ENCODE measurements at regions not wholly inside any gene's neighbourhood (a gene's known extent, or its start where the extent isn't known, plus 50 kb on each side); places are given as distances from the start of the nearest gene placed in this dataset.
"Not testable (repeated sequence)": the region's sequence is repeated elsewhere in the genome, so short reads cannot be mapped to it uniquely, and the experiment has no call there.

- not testable (repeated sequence) for H3K4me3 ChIP-seq (ENCODE audit: low read depth in 1 of 2, low read length in 2 of 2); H4K20me1 ChIP-seq (ENCODE audit: insufficient read depth, low read length); H3K36me3 ChIP-seq (ENCODE audit: insufficient read depth, low read length); H3K4me1 ChIP-seq (ENCODE audit: insufficient read depth, low read length); H3K9ac ChIP-seq (ENCODE audit: low read depth, low read length); H3K27me3 ChIP-seq (ENCODE audit: insufficient read depth, low read length, poor library complexity); H3K27ac ChIP-seq (ENCODE audit: low read length); H3K4me2 ChIP-seq (ENCODE audit: insufficient read depth, low read length); H3K79me2 ChIP-seq (ENCODE audit: insufficient read depth, low read length); H2AFZ ChIP-seq (ENCODE audit: low read depth, low read length); ATAC-seq (ENCODE audit: insufficient read depth, low read depth); H3K9me3 ChIP-seq (ENCODE audit: insufficient read depth, low read length, severe bottlenecking)
- peak; percentile 56 for DNase-seq
- TF ChIP-seq, protein P1, sequence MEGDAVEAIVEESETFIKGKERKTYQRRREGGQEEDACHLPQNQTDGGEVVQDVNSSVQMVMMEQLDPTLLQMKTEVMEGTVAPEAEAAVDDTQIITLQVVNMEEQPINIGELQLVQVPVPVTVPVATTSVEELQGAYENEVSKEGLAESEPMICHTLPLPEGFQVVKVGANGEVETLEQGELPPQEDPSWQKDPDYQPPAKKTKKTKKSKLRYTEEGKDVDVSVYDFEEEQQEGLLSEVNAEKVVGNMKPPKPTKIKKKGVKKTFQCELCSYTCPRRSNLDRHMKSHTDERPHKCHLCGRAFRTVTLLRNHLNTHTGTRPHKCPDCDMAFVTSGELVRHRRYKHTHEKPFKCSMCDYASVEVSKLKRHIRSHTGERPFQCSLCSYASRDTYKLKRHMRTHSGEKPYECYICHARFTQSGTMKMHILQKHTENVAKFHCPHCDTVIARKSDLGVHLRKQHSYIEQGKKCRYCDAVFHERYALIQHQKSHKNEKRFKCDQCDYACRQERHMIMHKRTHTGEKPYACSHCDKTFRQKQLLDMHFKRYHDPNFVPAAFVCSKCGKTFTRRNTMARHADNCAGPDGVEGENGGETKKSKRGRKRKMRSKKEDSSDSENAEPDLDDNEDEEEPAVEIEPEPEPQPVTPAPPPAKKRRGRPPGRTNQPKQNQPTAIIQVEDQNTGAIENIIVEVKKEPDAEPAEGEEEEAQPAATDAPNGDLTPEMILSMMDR (IDR thresholded peaks at IDR 0.05; ENCODE audit: borderline replicate concordance, extremely low read depth, low read length, poor library complexity, severe bottlenecking) = peak; percentile 79
These were observed 559.8 kb downstream of the SPATA31A6 start for GRCh38 chr9:42743030-42743814.

- H3K27ac ChIP-seq (ENCODE audit: low read length); H3K4me3 ChIP-seq (ENCODE audit: low read depth in 1 of 2, low read length in 2 of 2); H3K27me3 ChIP-seq (ENCODE audit: insufficient read depth, low read length, poor library complexity); H3K4me1 ChIP-seq (ENCODE audit: insufficient read depth, low read length); H3K9me3 ChIP-seq (ENCODE audit: insufficient read depth, low read length, severe bottlenecking); H3K4me2 ChIP-seq (ENCODE audit: insufficient read depth, low read length); H3K79me2 ChIP-seq (ENCODE audit: insufficient read depth, low read length); ATAC-seq (ENCODE audit: insufficient read depth, low read depth); DNase-seq; H3K36me3 ChIP-seq (ENCODE audit: insufficient read depth, low read length); H4K20me1 ChIP-seq (ENCODE audit: insufficient read depth, low read length); H3K9ac ChIP-seq (ENCODE audit: low read depth, low read length); H2AFZ ChIP-seq (ENCODE audit: low read depth, low read length): not testable (repeated sequence)
These were observed 573.8 kb downstream of the SPATA31A6 start for GRCh38 chr9:42757251-42757650.

DNA sequence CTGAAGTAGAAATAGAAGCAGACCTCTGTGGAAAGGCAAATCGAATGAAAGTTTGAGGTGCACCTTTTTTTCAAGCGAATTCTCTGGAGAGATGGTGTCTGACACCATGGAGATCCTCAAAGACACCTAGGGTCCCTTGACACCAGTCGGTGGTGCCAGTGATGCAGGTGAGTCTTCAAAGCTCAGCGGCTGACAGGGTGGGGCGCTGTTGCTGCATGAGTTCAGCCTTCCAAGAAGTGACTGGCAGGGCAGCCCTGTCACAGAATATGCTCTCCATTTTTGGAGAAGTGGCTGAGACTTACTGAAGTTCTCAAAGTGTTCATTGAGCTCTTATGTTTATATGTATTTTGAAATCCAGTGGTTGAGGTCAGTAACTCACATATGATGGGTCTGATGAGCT, 575.9 kb downstream of the SPATA31A6 start:
- not testable (repeated sequence) for H3K4me1 ChIP-seq (ENCODE audit: insufficient read depth, low read length); ATAC-seq (ENCODE audit: insufficient read depth, low read depth); H4K20me1 ChIP-seq (ENCODE audit: insufficient read depth, low read length)

DNA sequence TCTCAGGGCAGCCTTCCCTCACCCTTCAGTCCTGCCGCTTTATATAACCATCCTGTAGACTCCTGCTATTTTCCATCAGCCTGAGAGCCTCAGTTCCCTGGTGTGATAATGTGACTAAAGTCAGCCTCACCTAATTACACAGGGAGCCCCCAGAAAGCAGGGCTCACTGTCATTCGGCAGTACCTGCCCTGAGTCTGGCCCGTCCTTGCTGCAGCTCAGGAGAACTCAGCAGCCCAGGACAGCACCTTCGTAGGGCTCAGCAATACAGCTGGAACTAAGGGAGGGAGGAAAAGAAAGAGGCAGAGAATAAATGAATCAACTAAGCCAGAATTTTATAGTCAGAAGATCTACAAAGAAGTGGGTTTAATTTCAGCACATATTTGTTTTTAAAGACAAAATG, 598.7 kb downstream of the SPATA31A6 start:
- not testable (repeated sequence) for H3K9me3 ChIP-seq (ENCODE audit: insufficient read depth, low read length, severe bottlenecking); ATAC-seq (ENCODE audit: insufficient read depth, low read depth); H4K20me1 ChIP-seq (ENCODE audit: insufficient read depth, low read length); DNase-seq; H3K36me3 ChIP-seq (ENCODE audit: insufficient read depth, low read length); H3K27ac ChIP-seq (ENCODE audit: low read length); H3K4me2 ChIP-seq (ENCODE audit: insufficient read depth, low read length); H3K9ac ChIP-seq (ENCODE audit: low read depth, low read length); H3K79me2 ChIP-seq (ENCODE audit: insufficient read depth, low read length); H3K4me3 ChIP-seq (ENCODE audit: low read depth in 1 of 2, low read length in 2 of 2); H3K4me1 ChIP-seq (ENCODE audit: insufficient read depth, low read length); H2AFZ ChIP-seq (ENCODE audit: low read depth, low read length); H3K27me3 ChIP-seq (ENCODE audit: insufficient read depth, low read length, poor library complexity)

More for the DNA sequence above, 575.9 kb downstream of the SPATA31A6 start:
- H3K27ac ChIP-seq (ENCODE audit: low read length); H3K9ac ChIP-seq (ENCODE audit: low read depth, low read length); H3K36me3 ChIP-seq (ENCODE audit: insufficient read depth, low read length); H3K79me2 ChIP-seq (ENCODE audit: insufficient read depth, low read length); DNase-seq; H3K27me3 ChIP-seq (ENCODE audit: insufficient read depth, low read length, poor library complexity); H2AFZ ChIP-seq (ENCODE audit: low read depth, low read length); H3K9me3 ChIP-seq (ENCODE audit: insufficient read depth, low read length, severe bottlenecking); H3K4me3 ChIP-seq (ENCODE audit: low read depth in 1 of 2, low read length in 2 of 2); H3K4me2 ChIP-seq (ENCODE audit: insufficient read depth, low read length): not testable (repeated sequence)

DNA sequence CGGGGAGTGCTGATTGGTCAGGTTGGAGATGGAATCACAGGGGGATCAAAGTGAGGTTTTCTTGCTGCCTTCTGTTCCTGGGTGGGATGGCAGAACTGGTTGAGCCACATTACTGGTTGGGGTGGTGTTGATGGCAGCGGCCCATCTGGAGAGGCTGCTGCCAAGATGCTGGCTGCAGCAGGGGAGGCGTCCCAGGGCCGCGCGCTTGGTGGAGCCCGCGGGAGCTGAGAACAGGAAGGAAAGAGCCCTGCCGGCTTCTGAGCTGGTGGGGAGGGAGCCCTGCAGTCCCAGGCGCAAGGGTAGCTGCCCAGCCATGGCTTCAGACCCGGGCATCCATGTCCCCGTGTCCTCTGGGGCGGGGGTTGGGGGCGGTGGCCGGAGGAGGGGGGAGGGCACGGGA, 609.3 kb downstream of the SPATA31A6 start:
- not testable (repeated sequence) for H3K79me2 ChIP-seq (ENCODE audit: insufficient read depth, low read length); H4K20me1 ChIP-seq (ENCODE audit: insufficient read depth, low read length); H3K9me3 ChIP-seq (ENCODE audit: insufficient read depth, low read length, severe bottlenecking); ATAC-seq (ENCODE audit: insufficient read depth, low read depth); H3K9ac ChIP-seq (ENCODE audit: low read depth, low read length); H2AFZ ChIP-seq (ENCODE audit: low read depth, low read length); H3K4me3 ChIP-seq (ENCODE audit: low read depth in 1 of 2, low read length in 2 of 2); H3K27me3 ChIP-seq (ENCODE audit: insufficient read depth, low read length, poor library complexity); H3K36me3 ChIP-seq (ENCODE audit: insufficient read depth, low read length); H3K4me1 ChIP-seq (ENCODE audit: insufficient read depth, low read length); H3K4me2 ChIP-seq (ENCODE audit: insufficient read depth, low read length); DNase-seq; H3K27ac ChIP-seq (ENCODE audit: low read length)

All from DND-41 (cell line).